Pancreas (tissue), 10 donors: ENCODE measurements at regions not wholly inside any gene's neighbourhood (a gene's known extent, or its start where the extent isn't known, plus 50 kb on each side); places are given as distances from the start of the nearest gene placed in this dataset.

ENCODE experiments used
- ATAC-seq, 4 donors: fragments of 200-7000 bp; cut with Tn5 transposase; one replicate each; pipeline versions ENCODE4 v1.8.0 to v1.9.1; 2020; ENCODE audit warnings: mild to moderate bottlenecking in 4 of 4, moderate library complexity in 4 of 4
- DNase-seq, 6 donors: peaks; one replicate each; pipeline ENCODE4 v3.0.0-alpha.2; 2020
- FAIRE-seq: peaks from 2 replicates; lab custom pipeline; 2012; peaks lifted over from hg19 to GRCh38; lab: Jason Lieb, UNC
- H3K27ac ChIP-seq, 4 donors: fragments of 200-600 bp; sonication (generic); 1 replicate in 3 of 4; 2 replicates in 1 of 4; pipeline versions ENCODE4 v1.5.0 to v1.8.0; 2020
- H3K27me3 ChIP-seq, 4 donors: fragments of 200-600 bp; one replicate each; pipeline ENCODE4 v1.8.0; 2021
- H3K36me3 ChIP-seq, 3 donors: fragments of 200-600 bp; sonication (generic) in 1 of 3; one replicate each; pipeline versions ENCODE4 v1.5.0 to v1.8.0; 2020 to 2021
- H3K4me1 ChIP-seq, 3 donors: fragments of 200-600 bp; one replicate each; pipeline ENCODE4 v1.8.0; 2021
- H3K4me3 ChIP-seq, 4 donors: fragments of 200-600 bp; sonication (generic) in 2 of 4; one replicate each; pipeline versions ENCODE4 v1.5.0 to v1.8.0; 2020 to 2021
- H3K9me3 ChIP-seq, 4 donors: fragments of 200-600 bp; one replicate each; pipeline ENCODE4 v1.8.0; 2021
- CTCF ChIP-seq, 4 donors: fragments of 200-600 bp; sonication (generic) in 3 of 4; IDR thresholded peaks; one replicate each; pipeline versions ENCODE4 v1.5.0 to v1.8.0; 2021; ENCODE audit warnings: antibody characterized with exemption in 4 of 4
- WGBS, 2 donors: extraction: QIAGEN DNeasy Blood & Tissue Kit; methylation state at CpG; one replicate each; pipeline ENCODE4 v1.1.7; 2013; 5-methylcytosine and 5-hydroxymethylcytosine counted together
- intact Hi-C, 3 donors: fragments of 100-400 bp; cut with DNase I; formaldehyde crosslinking; loops; one replicate each; pipeline versions ENCODE4 v1.11.1 to v1.14.2; 2022
- donor health status: healthy with polysubstance abuse.
- donor health status: DM: no; HTN: no; CAD: no; lungs with moderate emphysema.
- donor health status: DM: no; HTN: no; CAD: no.
- donor health status: control.
- donor health status: control.
- donor health status: Bipolar disorder and iron deficiency.
- donor health status: DM: yes; HTN: yes; CAD: no.
- donor health status: DM: no; HTN: no; CAD: no.
- donor health status: DM: no; HTN: no; CAD: no.
- donor health status: DM: yes; HTN: yes; CAD: no.

GRCh38 chr2:146365041-146365440, 1479.8 kb upstream of the ACVR2A start:
- TF ChIP-seq CTCF (IDR thresholded peaks at IDR 0.05), result no peak
- DNase-seq (no peak), ATAC-seq (no peak), FAIRE-seq (no peak)
- Histone ChIP-seq H3K36me3 (no peaks in the 10 kb centered on the region), H3K27ac (no peak overlapping the region), H3K27me3 (no peaks in the 10 kb centered on the region), H3K4me1 (no peaks in the 10 kb centered on the region), H3K4me3 (no peak overlapping the region), H3K9me3 (no peaks in the 10 kb centered on the region)
- intact Hi-C loops, result no loop called here
- WGBS, 2 donors, result 92 to 95% methylated on average over 1 of the region's 1 CpG

- 81 to 85% methylated on average over 1 of the region's 1 CpG for WGBS, 2 donors
- FAIRE-seq, result no peak
- no peak for TF ChIP-seq CTCF (IDR thresholded peaks at IDR 0.05)
Measured at GRCh38 chr2:146363731-146364130, 1481.1 kb upstream of the ACVR2A start.

DNA sequence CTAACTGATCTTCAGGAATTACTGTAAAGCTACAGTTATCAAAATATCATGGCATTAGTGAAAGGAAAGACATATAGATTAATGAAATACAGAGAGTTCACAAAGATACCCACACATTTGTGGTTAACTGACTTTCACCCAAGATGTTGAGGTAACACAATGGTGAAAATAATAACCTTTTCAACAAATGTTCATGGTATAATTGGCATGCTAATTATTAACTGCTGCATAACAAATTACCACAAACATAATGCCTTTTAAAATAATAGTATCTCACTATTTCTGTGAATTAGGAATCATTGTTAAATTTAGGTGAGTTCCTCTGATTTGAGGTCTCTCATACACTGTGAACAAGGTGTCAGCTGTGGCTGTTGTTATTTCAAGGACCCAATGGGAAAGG, 1493.1 kb upstream of the ACVR2A start:
- ATAC-seq (no peak), FAIRE-seq (no peak), DNase-seq (no peak)
- intact Hi-C loops, result no loop called here
- Histone ChIP-seq H3K36me3 (no peaks in the 10 kb centered on the region), H3K4me1 (no peaks in the 10 kb centered on the region), H3K4me3 (no peak overlapping the region), H3K9me3 (no peaks in the 10 kb centered on the region), H3K27ac (no peak overlapping the region), H3K27me3 (no peaks in the 10 kb centered on the region)
- TF ChIP-seq CTCF (IDR thresholded peaks at IDR 0.05), result no peak

More at GRCh38 chr2:146363731-146364130, 1481.1 kb upstream of the ACVR2A start:
- DNase-seq, result no peak
- H3K36me3 ChIP-seq, result no peaks in the 10 kb centered on the region
- H3K27ac ChIP-seq, result no peak overlapping the region
- H3K4me1 ChIP-seq, result no peaks in the 10 kb centered on the region
- ATAC-seq, result no peak
- no peaks in the 10 kb centered on the region for H3K27me3 ChIP-seq
- intact Hi-C loops, result no loop called here
- no peaks in the 10 kb centered on the region for H3K9me3 ChIP-seq
- H3K4me3 ChIP-seq, result no peak overlapping the region

DNA sequence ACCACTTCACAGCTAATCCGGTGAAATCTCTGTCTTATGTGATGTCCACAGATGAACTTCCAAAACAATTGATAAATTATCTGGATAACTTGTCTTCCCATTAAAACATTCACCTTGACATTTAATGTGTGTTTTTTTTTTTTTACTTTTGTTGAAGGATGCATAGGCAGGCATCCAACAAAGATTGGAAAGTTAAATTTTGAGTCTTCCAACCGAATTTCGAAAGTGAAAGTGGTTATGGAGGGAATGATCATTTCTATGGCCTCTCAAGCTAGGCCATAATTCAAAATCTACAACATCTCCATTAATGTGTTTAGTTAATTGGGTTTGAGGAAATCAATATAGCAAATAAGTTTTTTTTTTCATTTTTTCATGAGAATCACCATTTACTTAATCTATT, 1495.5 kb upstream of the ACVR2A start:
- Histone ChIP-seq H3K27ac (no peak overlapping the region), H3K4me1 (no peaks in the 10 kb centered on the region), H3K27me3 (no peaks in the 10 kb centered on the region), H3K4me3 (no peak overlapping the region), H3K9me3 (no peaks in the 10 kb centered on the region), H3K36me3 (no peaks in the 10 kb centered on the region)
- no peak for TF ChIP-seq CTCF (IDR thresholded peaks at IDR 0.05)
- DNase-seq (no peak), FAIRE-seq (no peak), ATAC-seq (no peak)
- WGBS, 2 donors, result 68 to 83% methylated on average over 3 of the region's 3 CpGs
- intact Hi-C loops, result no loop called here

GRCh38 chr2:146324951-146325350, 1519.9 kb upstream of the ACVR2A start:
- intact Hi-C loops, result no loop called here
- TF ChIP-seq CTCF (IDR thresholded peaks at IDR 0.05), result no peak
- WGBS, 2 donors, result 96% methylated on average over 2 of the region's 2 CpGs
- H3K27ac ChIP-seq, result no peak overlapping the region
- H3K27me3 ChIP-seq, result no peaks in the 10 kb centered on the region
- no peak overlapping the region for H3K4me3 ChIP-seq
- FAIRE-seq (no peak), DNase-seq (no peak), ATAC-seq (no peak)
- no peaks in the 10 kb centered on the region for H3K36me3 ChIP-seq
- H3K4me1 ChIP-seq, result peaks cover 0 to 15% (median 6%) of the 10 kb centered on the region in 3 donors
- H3K9me3 ChIP-seq, result no peaks in the 10 kb centered on the region
